ENCODE measurements at regions not wholly inside any gene's neighbourhood (a gene's known extent, or its start where the extent isn't known, plus 50 kb on each side); places are given as distances from the start of the nearest gene placed in this dataset.

GRCh38 chr10:111972109-111972508, 211.5 kb downstream of the GPAM start:
- no peak for TF ChIP-seq POLR2A (IDR thresholded peaks at IDR 0.05; ENCODE audit: low read depth, low read length)
- FAIRE-seq (no peak), DNase-seq (ENCODE audit: insufficient read length, low spot score) (no peak)

DNA sequence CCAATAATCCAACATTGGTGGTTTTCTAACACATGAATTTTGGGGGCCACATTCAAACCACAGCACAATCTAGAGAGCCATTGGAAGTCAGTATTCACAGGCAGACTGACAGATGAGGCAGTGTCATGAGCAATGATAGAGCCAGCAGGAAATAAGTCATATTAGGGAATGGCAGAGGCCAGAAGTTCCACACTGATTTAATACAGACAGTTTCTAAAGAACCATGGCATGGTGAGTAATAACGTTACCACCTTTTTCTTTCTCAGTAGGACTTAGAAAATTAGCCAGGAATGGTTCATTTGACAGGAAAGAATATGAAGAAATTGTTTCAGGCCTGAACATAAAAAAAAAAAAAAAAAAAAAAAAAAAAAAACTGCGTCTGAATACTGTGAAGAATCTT, 210.3 kb downstream of the GPAM start:
- DNase-seq (ENCODE audit: insufficient read length, low spot score) = no peak
- no peak for FAIRE-seq
- no peak for TF ChIP-seq POLR2A (IDR thresholded peaks at IDR 0.05; ENCODE audit: low read depth, low read length)

DNA sequence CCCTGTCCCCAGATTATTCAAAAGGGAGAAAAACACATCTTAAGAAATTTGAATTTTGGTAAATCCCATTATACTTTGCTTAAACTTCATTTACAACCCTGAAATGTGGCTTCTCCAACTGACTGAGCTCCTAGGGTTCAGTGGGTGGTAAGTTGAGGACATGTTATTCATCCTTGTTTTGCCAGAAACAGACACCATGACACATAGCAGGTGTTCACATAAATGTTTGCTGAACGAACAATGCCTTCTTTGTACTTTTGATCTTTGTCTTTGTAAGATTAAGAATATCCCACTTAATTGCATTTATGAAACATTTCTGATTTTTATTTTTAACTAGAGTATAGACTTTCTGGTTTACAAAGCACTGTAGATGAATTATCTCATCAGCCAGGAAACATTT, 209.7 kb downstream of the GPAM start:
- FAIRE-seq = no peak

DNA sequence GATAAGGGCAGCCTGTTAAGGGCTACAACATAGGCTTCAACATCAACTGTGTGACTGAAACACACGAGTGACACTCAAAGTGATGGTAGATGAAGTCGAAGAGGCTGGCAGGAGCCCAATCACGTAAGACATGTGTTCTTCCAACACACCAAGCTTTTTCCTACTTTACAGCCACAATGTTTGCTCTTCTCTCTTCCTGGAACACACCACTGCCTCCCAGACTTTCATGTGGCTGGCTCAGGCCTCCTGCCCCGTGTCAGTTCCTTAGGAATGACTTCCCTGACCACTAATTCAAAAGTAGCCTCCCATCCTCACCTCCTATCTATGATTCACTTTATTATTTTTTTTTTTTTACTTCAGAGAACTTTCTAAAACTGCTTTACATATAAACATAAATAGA, 209.2 kb downstream of the GPAM start:
- DNase-seq (ENCODE audit: insufficient read length, low spot score) (no peak), FAIRE-seq (no peak)

More for the DNA sequence above, 209.7 kb downstream of the GPAM start:
- TF ChIP-seq POLR2A (IDR thresholded peaks at IDR 0.05; ENCODE audit: low read depth, low read length) = no peak
- DNase-seq (ENCODE audit: insufficient read length, low spot score) = no peak

GRCh38 chr10:111976557-111976956, 207.0 kb downstream of the GPAM start:
- no peak for DNase-seq (ENCODE audit: insufficient read length, low spot score)
- no peak for TF ChIP-seq POLR2A (IDR thresholded peaks at IDR 0.05; ENCODE audit: low read depth, low read length)
- FAIRE-seq = no peak

More for the DNA sequence above, 209.2 kb downstream of the GPAM start:
- no peak for TF ChIP-seq POLR2A (IDR thresholded peaks at IDR 0.05; ENCODE audit: low read depth, low read length)

DNA sequence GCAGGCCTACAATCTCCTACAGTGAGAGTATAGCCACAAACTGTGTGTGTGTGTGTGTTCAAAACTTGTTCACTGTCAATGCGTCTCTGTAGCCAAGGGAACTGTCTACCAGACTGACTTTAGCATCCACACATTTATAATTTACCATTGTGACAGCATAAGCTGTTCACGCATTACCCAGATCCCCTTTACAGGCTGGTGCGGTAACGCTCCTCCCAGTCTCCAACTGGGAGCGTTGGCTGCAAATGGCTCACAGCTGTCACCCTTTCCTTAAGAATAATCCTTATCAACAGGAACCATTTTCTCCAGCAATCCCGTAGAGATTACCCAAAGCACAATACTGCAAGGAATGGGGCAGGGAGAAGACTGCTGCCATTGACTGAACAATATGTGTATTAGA, 199.5 kb downstream of the GPAM start:
- FAIRE-seq = no peak

GRCh38 chr10:111986079-111986478, 197.5 kb downstream of the GPAM start:
- DNase-seq (ENCODE audit: insufficient read length, low spot score) (no peak), FAIRE-seq (no peak)
- TF ChIP-seq POLR2A (IDR thresholded peaks at IDR 0.05; ENCODE audit: low read depth, low read length) = no peak

More for the DNA sequence above, 199.5 kb downstream of the GPAM start:
- TF ChIP-seq POLR2A (IDR thresholded peaks at IDR 0.05; ENCODE audit: low read depth, low read length) = no peak
- no peak for DNase-seq (ENCODE audit: insufficient read length, low spot score)

DNA sequence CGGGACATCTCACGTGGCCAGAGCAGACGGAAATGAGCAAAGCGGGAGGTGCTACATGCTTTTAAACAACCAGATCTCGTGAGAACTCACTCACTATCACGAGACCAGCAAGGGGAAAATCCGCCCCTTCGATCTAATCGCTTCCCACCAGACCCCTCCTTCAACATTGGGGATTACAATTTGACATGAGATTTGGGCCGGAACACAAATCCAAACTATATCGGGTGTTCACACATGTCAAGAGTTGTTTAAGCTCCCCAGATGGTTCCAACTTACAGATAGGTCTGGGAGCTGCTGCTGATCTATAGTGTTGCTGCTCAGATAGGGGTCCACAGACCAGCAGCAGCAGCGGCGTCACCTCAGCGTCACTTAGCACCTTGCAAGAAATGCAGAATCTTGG, 194.9 kb downstream of the GPAM start:
- no peak for DNase-seq (ENCODE audit: insufficient read length, low spot score)
- no peak for FAIRE-seq
- no peak for TF ChIP-seq POLR2A (IDR thresholded peaks at IDR 0.05; ENCODE audit: low read depth, low read length)

DNA sequence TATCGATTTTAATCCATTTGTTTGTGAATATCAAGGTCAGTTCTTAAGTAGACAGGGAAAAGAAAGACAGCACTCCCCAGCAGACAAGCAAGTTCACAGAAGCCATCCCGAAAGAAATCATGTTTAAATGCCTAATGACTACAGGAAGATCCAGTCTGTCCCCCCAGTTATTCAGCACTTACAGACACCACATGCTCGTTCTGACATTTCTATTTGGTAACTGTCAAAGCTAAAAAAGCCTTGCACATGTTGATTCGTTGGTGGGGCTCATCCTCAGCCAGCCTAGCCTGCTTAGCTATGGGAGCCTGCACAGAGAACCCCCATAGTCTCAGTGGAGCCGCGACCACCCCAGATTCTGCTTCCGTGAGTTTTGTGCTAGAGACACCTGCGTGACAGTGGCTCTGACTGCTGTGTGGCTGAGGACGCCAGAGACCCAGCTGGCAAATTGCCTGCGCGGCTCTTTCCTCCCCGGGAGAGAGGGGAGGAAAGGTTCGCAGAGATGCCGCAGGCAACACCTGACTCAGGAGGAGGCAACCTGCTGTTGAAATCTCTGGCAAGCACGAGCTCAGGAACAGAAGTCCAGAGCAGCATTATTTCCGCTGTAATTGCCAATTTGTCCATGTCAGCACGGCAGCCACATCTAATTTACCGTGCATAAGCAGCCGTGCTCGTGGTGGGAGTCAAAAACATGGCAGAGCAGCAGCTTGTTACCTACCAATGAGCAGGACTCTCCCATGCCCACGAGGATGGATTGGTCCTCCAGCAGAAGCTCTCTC, 194.2 kb downstream of the GPAM start:
- FAIRE-seq (no peak), DNase-seq (ENCODE audit: insufficient read length, low spot score) (no peak)
- TF ChIP-seq POLR2A (IDR thresholded peaks at IDR 0.05; ENCODE audit: low read depth, low read length) = no peak

DNA sequence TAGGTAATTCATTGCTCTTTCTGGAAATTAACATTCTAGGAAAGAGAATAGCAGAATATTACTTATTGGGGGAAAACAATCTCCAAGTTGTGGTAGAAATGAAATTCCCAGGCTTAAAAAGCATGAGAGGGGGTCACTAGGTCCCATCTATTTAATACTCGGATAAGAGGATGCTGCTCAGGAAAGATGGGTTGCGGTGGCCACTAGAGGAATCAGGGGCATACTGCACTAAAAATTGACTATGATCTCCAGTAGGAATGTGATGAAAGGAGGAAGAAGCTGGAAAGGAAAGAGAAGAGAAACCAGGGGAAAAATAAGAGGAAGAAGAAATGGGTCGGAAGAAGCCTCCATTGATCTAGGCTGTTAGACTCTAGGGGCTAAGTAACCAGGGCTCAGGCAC, 192.8 kb downstream of the GPAM start:
- FAIRE-seq = no peak
- TF ChIP-seq POLR2A (IDR thresholded peaks at IDR 0.05; ENCODE audit: low read depth, low read length) = no peak

GRCh38 chr10:111993321-111993720, 190.2 kb downstream of the GPAM start:
- TF ChIP-seq POLR2A (IDR thresholded peaks at IDR 0.05; ENCODE audit: low read depth, low read length) = no peak
- FAIRE-seq = no peak
- DNase-seq (ENCODE audit: insufficient read length, low spot score) = no peak

More for the DNA sequence above, 192.8 kb downstream of the GPAM start:
- DNase-seq (ENCODE audit: insufficient read length, low spot score) = no peak

DNA sequence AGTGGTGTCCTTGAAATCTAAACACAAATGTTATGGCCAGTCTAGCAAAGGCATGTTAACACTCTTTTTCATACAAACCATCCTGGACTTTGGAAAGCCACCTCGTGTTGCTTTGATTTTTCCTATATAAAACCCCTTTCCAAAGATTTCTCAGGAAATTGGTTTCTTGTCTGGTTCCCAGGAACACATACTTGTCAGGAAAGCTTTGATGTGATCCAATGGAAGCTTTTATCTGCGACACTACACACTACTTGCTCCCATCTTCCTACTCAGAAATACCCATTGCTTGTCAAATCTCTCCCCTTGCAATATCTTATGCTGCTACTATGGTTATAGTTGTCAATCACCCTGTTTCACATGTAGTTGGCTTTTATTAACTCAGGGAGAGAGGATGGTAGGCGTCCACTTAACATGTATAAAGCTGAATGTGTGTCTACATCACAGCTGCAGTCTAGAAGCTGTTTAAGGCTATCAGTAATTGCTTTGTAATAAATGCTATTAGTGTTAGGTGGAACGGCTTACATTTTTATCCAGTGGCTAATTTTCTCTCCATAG, 189.6 kb downstream of the GPAM start:
- FAIRE-seq = no peak
- no peak for DNase-seq (ENCODE audit: insufficient read length, low spot score)
- no peak for TF ChIP-seq POLR2A (IDR thresholded peaks at IDR 0.05; ENCODE audit: low read depth, low read length)

- no peak for TF ChIP-seq POLR2A (IDR thresholded peaks at IDR 0.05; ENCODE audit: low read depth, low read length)
- FAIRE-seq (no peak), DNase-seq (ENCODE audit: insufficient read length, low spot score) (no peak)
These were observed 187.5 kb downstream of the GPAM start for GRCh38 chr10:111996103-111996502.

DNA sequence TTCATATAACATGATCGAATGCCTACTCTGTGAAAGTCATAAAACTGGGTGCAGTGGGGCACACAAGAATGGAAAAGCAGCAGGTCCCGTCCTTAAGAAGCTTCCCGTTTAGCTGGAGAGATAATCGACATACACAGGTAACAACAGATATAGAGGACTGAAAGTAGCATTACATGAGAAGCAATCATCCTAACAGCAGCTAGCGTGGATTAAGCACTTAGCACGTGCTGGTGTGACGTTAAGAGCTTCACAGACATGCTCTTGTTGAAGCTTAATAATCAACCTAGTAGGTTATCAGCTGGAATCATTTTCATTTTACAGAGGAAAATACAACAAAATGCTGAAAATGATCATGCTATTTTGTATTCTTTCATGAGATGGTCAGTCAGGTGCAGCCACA, 184.8 kb downstream of the GPAM start:
- TF ChIP-seq POLR2A (IDR thresholded peaks at IDR 0.05; ENCODE audit: low read depth, low read length) = no peak
- DNase-seq (ENCODE audit: insufficient read length, low spot score) (no peak), FAIRE-seq (no peak)

Measured in H54 (cell line).